Keratinocyte (primary cell): ENCODE measurements at regions not wholly inside any gene's neighbourhood (a gene's known extent, or its start where the extent isn't known, plus 50 kb on each side); places are given as distances from the start of the nearest gene placed in this dataset.

Source experiments
- DNase-seq: peaks from one replicate; pipeline ENCODE4 v3.0.0-alpha.2; 2011; ENCODE audit warnings: low read depth, missing footprints, low spot score
- FAIRE-seq: peaks from 2 replicates; lab custom pipeline; 2011; peaks lifted over from hg19 to GRCh38; lab: Jason Lieb, UNC
- H2AFZ ChIP-seq: 2 replicates; pipeline ENCODE4 v1.6.0; 2012; ENCODE audit warnings: low read length, control low read depth, inconsistent platforms; ENCODE audit not compliant: control insufficient read depth
- H3K27ac ChIP-seq: 2 replicates; pipeline ENCODE4 v1.5.1; 2011; ENCODE audit warnings: low read length; ENCODE audit not compliant: control insufficient read depth, insufficient read depth
- H3K27me3 ChIP-seq: 3 replicates; pipeline ENCODE4 v1.6.0; 2011; ENCODE audit warnings: low read length; ENCODE audit not compliant: control insufficient read depth, insufficient read depth; ENCODE audit errors: extremely low read depth
- H3K36me3 ChIP-seq, 2 experiments: 2 replicates in 1 of 2; 3 replicates in 1 of 2; pipeline ENCODE4 v1.5.1; 2011; ENCODE audit warnings: low read length in 2 of 2, mild to moderate bottlenecking in 1 of 2; ENCODE audit not compliant: control insufficient read depth in 2 of 2, insufficient read depth in 2 of 2; ENCODE audit errors: extremely low read depth in 1 of 2
- H3K4me1 ChIP-seq: 3 replicates; pipeline ENCODE4 v1.5.1; 2011; ENCODE audit warnings: low read length; ENCODE audit not compliant: control insufficient read depth, insufficient read depth; ENCODE audit errors: extremely low read depth
- H3K4me2 ChIP-seq: 3 replicates; pipeline ENCODE4 v1.6.0; 2011; ENCODE audit warnings: low read depth, low read length; ENCODE audit not compliant: control insufficient read depth, insufficient read depth; ENCODE audit errors: extremely low read depth
- H3K4me3 ChIP-seq, 3 experiments: fragments of 200-600 bp in 1 of 3; sonication (generic) in 1 of 3; 2 replicates in 2 of 3; 3 replicates in 1 of 3; pipeline ENCODE4 v1.5.1; 2011 to 2016; ENCODE audit warnings: low read length in 3 of 3, mild to moderate bottlenecking in 3 of 3, control low read depth in 2 of 3, inconsistent platforms in 1 of 3, low read depth in 1 of 3, mixed read lengths in 1 of 3, mixed run types in 1 of 3, moderate library complexity in 1 of 3; ENCODE audit not compliant: control insufficient read depth in 2 of 3, insufficient read depth in 2 of 3; ENCODE audit errors: extremely low read depth in 1 of 3
- H3K79me2 ChIP-seq: 2 replicates; pipeline ENCODE4 v1.6.0; 2012; ENCODE audit warnings: low read length; ENCODE audit not compliant: control insufficient read depth, insufficient read depth
- H3K9ac ChIP-seq: 3 replicates; pipeline ENCODE4 v1.6.0; 2011; ENCODE audit warnings: low read length; ENCODE audit not compliant: control insufficient read depth, insufficient read depth; ENCODE audit errors: extremely low read depth
- H3K9me1 ChIP-seq: 3 replicates; pipeline ENCODE4 v1.6.0; 2011; ENCODE audit warnings: low read length; ENCODE audit not compliant: control insufficient read depth, insufficient read depth; ENCODE audit errors: extremely low read depth
- H3K9me3 ChIP-seq: 2 replicates; pipeline ENCODE4 v1.5.1; 2012; ENCODE audit warnings: low read depth, low read length; ENCODE audit not compliant: control insufficient read depth
- H4K20me1 ChIP-seq: 3 replicates; pipeline ENCODE4 v1.6.0; 2011; ENCODE audit warnings: low read length; ENCODE audit not compliant: control insufficient read depth, insufficient read depth; ENCODE audit errors: extremely low read depth
- EZH2 ChIP-seq: IDR thresholded peaks from one replicate; pipeline ENCODE4 v1.6.1; 2012; ENCODE audit warnings: inconsistent platforms, mild to moderate bottlenecking, low read length, moderate library complexity
- dilution Hi-C: fragments of 300-500 bp; cut with MboI; formaldehyde crosslinking; loops from one replicate; pipeline ENCODE4 v1.7.0; 2020; ENCODE audit warnings: low sequenced_read_pairs; ENCODE audit not compliant: extremely low pct_ligation_motif_present
- TF ChIP-seq, protein P1 (sequence below), 3 experiments: IDR thresholded peaks in 1 of 3; conservative IDR thresholded peaks in 1 of 3; optimal IDR thresholded peaks in 1 of 3; 2 replicates in 2 of 3; 3 replicates in 1 of 3; pipeline versions ENCODE3 to v1.5.1; 2011; ENCODE audit warnings: low read length in 3 of 3, mild to moderate bottlenecking in 3 of 3, moderate library complexity in 2 of 3, control low read depth in 1 of 3, inconsistent platforms in 1 of 3; ENCODE audit not compliant: insufficient read depth in 2 of 3; ENCODE audit errors: extremely low read depth in 1 of 3

GRCh38 chr2:59490994-59491393, 1062.5 kb downstream of the BCL11A start:
- Histone ChIP-seq H3K27me3 (no peaks in the 10 kb centered on the region), H3K79me2 (no peaks in the 10 kb centered on the region), H3K4me3 (no peak overlapping the region), H3K27ac (no peak overlapping the region), H3K9ac (no peak overlapping the region), H3K36me3 (no peaks in the 10 kb centered on the region), H3K9me3 (no peaks in the 10 kb centered on the region), H4K20me1 (no peaks in the 10 kb centered on the region), H3K4me1 (no peaks in the 10 kb centered on the region), H3K9me1 (no peaks in the 10 kb centered on the region), H3K4me2 (no peak overlapping the region), H2AFZ (no peak overlapping the region)
- DNase-seq (no peak), FAIRE-seq (no peak)
- TF ChIP-seq EZH2: no peak
- TF ChIP-seq, protein P1, sequence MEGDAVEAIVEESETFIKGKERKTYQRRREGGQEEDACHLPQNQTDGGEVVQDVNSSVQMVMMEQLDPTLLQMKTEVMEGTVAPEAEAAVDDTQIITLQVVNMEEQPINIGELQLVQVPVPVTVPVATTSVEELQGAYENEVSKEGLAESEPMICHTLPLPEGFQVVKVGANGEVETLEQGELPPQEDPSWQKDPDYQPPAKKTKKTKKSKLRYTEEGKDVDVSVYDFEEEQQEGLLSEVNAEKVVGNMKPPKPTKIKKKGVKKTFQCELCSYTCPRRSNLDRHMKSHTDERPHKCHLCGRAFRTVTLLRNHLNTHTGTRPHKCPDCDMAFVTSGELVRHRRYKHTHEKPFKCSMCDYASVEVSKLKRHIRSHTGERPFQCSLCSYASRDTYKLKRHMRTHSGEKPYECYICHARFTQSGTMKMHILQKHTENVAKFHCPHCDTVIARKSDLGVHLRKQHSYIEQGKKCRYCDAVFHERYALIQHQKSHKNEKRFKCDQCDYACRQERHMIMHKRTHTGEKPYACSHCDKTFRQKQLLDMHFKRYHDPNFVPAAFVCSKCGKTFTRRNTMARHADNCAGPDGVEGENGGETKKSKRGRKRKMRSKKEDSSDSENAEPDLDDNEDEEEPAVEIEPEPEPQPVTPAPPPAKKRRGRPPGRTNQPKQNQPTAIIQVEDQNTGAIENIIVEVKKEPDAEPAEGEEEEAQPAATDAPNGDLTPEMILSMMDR (optimal IDR thresholded peaks at IDR 0.05 in 1 of 3, IDR thresholded peaks at IDR 0.05 in 1 of 3, conservative IDR thresholded peaks at IDR 0.05 in 1 of 3; ENCODE audit: extremely low read depth in 1 of 3, insufficient read depth in 2 of 3, low read length in 3 of 3): no peak
- dilution Hi-C loops: no loop called here

GRCh38 chr2:59490192-59490591, 1063.3 kb downstream of the BCL11A start:
- H3K27me3 ChIP-seq: no peaks in the 10 kb centered on the region
- DNase-seq (no peak), FAIRE-seq (no peak)
- no peak overlapping the region for H2AFZ ChIP-seq
- H4K20me1 ChIP-seq: no peaks in the 10 kb centered on the region
- H3K4me1 ChIP-seq: no peaks in the 10 kb centered on the region
- no peak for TF ChIP-seq EZH2
- TF ChIP-seq, protein P1 (optimal IDR thresholded peaks at IDR 0.05 in 1 of 3, IDR thresholded peaks at IDR 0.05 in 1 of 3, conservative IDR thresholded peaks at IDR 0.05 in 1 of 3; ENCODE audit: extremely low read depth in 1 of 3, insufficient read depth in 2 of 3, low read length in 3 of 3): no peak
- no peaks in the 10 kb centered on the region for H3K9me1 ChIP-seq
- no peak overlapping the region for H3K4me3 ChIP-seq
- H3K9me3 ChIP-seq: no peaks in the 10 kb centered on the region
- H3K79me2 ChIP-seq: no peaks in the 10 kb centered on the region
- H3K4me2 ChIP-seq: no peak overlapping the region
- no peak overlapping the region for H3K9ac ChIP-seq
- dilution Hi-C loops: no loop called here
- H3K27ac ChIP-seq: no peak overlapping the region
- H3K36me3 ChIP-seq: no peaks in the 10 kb centered on the region
